Adrenal gland (tissue), 9 donors: ENCODE measurements at regions not wholly inside any gene's neighbourhood (a gene's known extent, or its start where the extent isn't known, plus 50 kb on each side); places are given as distances from the start of the nearest gene placed in this dataset.

Experiments used
- DNase-seq, 7 donors: peaks; one replicate each; pipeline ENCODE4 v3.0.0-alpha.2; 2019 to 2020
- H3K27ac ChIP-seq, 5 donors: fragments of 200-600 bp; sonication (generic) in 4 of 5; 1 replicate in 3 of 5; 2 replicates in 2 of 5; pipeline versions ENCODE4 v1.5.1 to v1.8.0; 2016 to 2020; ENCODE audit warnings: mild to moderate bottlenecking in 1 of 5
- H3K27me3 ChIP-seq: fragments of 200-600 bp; 2 replicates; pipeline ENCODE4 v1.8.0; 2021
- H3K36me3 ChIP-seq, 2 donors: fragments of 200-600 bp; replicated peaks in 1 of 2; 1 replicate in 1 of 2; 2 replicates in 1 of 2; pipeline versions ENCODE4 v1.5.1 to v1.8.0; 2018 to 2022
- H3K4me1 ChIP-seq, 2 donors: fragments of 200-600 bp; replicated peaks in 1 of 2; 1 replicate in 1 of 2; 2 replicates in 1 of 2; pipeline versions ENCODE4 v1.5.1 to v1.8.0; 2018 to 2021
- H3K4me3 ChIP-seq, 4 donors: fragments of 200-600 bp; sonication (generic) in 3 of 4; one replicate each; pipeline ENCODE4 v1.5.1; 2016 to 2018
- H3K9me3 ChIP-seq, 3 donors: fragments of 200-600 bp; sonication (generic) in 1 of 3; replicated peaks in 1 of 3; 1 replicate in 2 of 3; 2 replicates in 1 of 3; pipeline versions ENCODE4 v1.5.1 to v1.8.0; 2016 to 2021
- POLR2A ChIP-seq, 2 donors: fragments of 450-650 bp; IDR thresholded peaks; one replicate each; pipeline ENCODE4 v1.6.1; 2017; ENCODE audit warnings: antibody characterized with exemption in 2 of 2, mild to moderate bottlenecking in 2 of 2, moderate library complexity in 1 of 2
- WGBS, 4 donors: extraction: QIAGEN DNeasy Blood & Tissue Kit in 2 of 4; methylation state at CpG; one replicate each; pipeline versions ENCODE4 v1.1.5 to v1.1.7; 2013 to 2017; 5-methylcytosine and 5-hydroxymethylcytosine counted together
- intact Hi-C, 2 donors: fragments of 100-400 bp; cut with DNase I; formaldehyde crosslinking; loops; one replicate each; pipeline versions ENCODE4 v1.14.1 to v1.15.0; 2022 to 2023
- TF ChIP-seq, protein P1 (sequence below), 6 experiments: fragments of 450-650 bp in 4 of 6; fragments of 200-600 bp in 2 of 6; sonication (generic) in 1 of 6; IDR thresholded peaks; 1 replicate in 5 of 6; 2 replicates in 1 of 6; pipeline versions ENCODE4 v1.5.1 to v1.8.0; 2016 to 2021; ENCODE audit warnings: antibody characterized with exemption in 6 of 6, mild to moderate bottlenecking in 2 of 6, moderate library complexity in 1 of 6
- donor health status: healthy with polysubstance abuse.
- donor health status: Bipolar disorder and iron deficiency.
- donor health status: DM: yes; HTN: yes; CAD: no.
- donor health status: DM: no; HTN: no; CAD: no.
- donor health status: DM: no; HTN: no; CAD: no.

- 49 to 75% (median 50%) methylated on average over 5 of the region's 5 CpGs for WGBS, 4 donors
- DNase-seq: no peak
- no peaks in the 10 kb centered on the region for H3K36me3 ChIP-seq
- no peaks in the 10 kb centered on the region for H3K27me3 ChIP-seq
- intact Hi-C loops: no loop called here
- no peak overlapping the region for H3K27ac ChIP-seq
- H3K9me3 ChIP-seq: no peaks in the 10 kb centered on the region
- TF ChIP-seq POLR2A (IDR thresholded peaks at IDR 0.05): no peak
- TF ChIP-seq, protein P1, sequence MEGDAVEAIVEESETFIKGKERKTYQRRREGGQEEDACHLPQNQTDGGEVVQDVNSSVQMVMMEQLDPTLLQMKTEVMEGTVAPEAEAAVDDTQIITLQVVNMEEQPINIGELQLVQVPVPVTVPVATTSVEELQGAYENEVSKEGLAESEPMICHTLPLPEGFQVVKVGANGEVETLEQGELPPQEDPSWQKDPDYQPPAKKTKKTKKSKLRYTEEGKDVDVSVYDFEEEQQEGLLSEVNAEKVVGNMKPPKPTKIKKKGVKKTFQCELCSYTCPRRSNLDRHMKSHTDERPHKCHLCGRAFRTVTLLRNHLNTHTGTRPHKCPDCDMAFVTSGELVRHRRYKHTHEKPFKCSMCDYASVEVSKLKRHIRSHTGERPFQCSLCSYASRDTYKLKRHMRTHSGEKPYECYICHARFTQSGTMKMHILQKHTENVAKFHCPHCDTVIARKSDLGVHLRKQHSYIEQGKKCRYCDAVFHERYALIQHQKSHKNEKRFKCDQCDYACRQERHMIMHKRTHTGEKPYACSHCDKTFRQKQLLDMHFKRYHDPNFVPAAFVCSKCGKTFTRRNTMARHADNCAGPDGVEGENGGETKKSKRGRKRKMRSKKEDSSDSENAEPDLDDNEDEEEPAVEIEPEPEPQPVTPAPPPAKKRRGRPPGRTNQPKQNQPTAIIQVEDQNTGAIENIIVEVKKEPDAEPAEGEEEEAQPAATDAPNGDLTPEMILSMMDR (IDR thresholded peaks at IDR 0.05): no peak
- H3K4me1 ChIP-seq: no peaks in the 10 kb centered on the region
- no peak overlapping the region for H3K4me3 ChIP-seq
Measured at GRCh38 chr1:106325600-106325999, 730.9 kb upstream of the PRMT6 start.

- no peak overlapping the region for H3K4me3 ChIP-seq
- H3K4me1 ChIP-seq: no peaks in the 10 kb centered on the region
- H3K36me3 ChIP-seq: no peaks in the 10 kb centered on the region
- H3K27ac ChIP-seq: no peak overlapping the region
- H3K9me3 ChIP-seq: no peaks in the 10 kb centered on the region
- TF ChIP-seq, protein P1 (IDR thresholded peaks at IDR 0.05): no peak
- TF ChIP-seq POLR2A (IDR thresholded peaks at IDR 0.05): no peak
- 46 to 59% (median 51%) methylated on average over 4 of the region's 4 CpGs for WGBS, 4 donors
- no peaks in the 10 kb centered on the region for H3K27me3 ChIP-seq
- DNase-seq: no peak
- intact Hi-C loops: no loop called here
Measured at GRCh38 chr1:106344494-106344893, 712.0 kb upstream of the PRMT6 start.

DNA sequence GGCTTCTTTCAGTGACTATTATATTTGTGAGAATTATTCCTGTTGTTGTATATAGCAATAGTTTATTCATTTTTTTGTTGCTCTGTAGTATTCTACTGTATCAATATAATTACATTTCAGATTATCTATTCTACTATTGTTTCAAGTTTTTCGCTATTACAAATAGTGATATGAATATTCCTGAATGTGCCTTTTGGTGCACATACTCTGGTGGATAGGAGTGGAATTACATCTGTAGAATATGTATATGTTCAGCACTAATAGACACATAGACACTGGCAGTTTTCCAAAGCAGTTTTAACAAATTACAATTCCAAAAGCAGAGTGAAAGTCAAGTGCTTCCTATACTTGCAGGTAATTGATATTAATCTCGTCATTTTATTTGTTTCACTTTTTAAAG, 696.2 kb upstream of the PRMT6 start:
- Histone ChIP-seq H3K36me3 (no peaks in the 10 kb centered on the region), H3K4me1 (no peaks in the 10 kb centered on the region), H3K27me3 (no peaks in the 10 kb centered on the region), H3K4me3 (no peak overlapping the region), H3K27ac (no peak overlapping the region), H3K9me3 (peaks cover 0 to 5% (median 0%) of the 10 kb centered on the region in 3 donors)
- WGBS, 4 donors: 72 to 81% (median 75%) methylated on average over 2 of the region's 2 CpGs
- intact Hi-C loops: no loop called here
- no peak for TF ChIP-seq POLR2A (IDR thresholded peaks at IDR 0.05)
- TF ChIP-seq, protein P1 (IDR thresholded peaks at IDR 0.05): no peak
- no peak for DNase-seq

GRCh38 chr1:106366627-106367319, 689.7 kb upstream of the PRMT6 start:
- Histone ChIP-seq H3K36me3 (no peaks in the 10 kb centered on the region), H3K4me1 (no peaks in the 10 kb centered on the region), H3K27ac (no peak overlapping the region), H3K9me3 (no peaks in the 10 kb centered on the region), H3K27me3 (no peaks in the 10 kb centered on the region), H3K4me3 (no peak overlapping the region)
- no peak for DNase-seq
- intact Hi-C loops: no loop called here
- 55 to 62% (median 61%) methylated on average over 4 of the region's 4 CpGs for WGBS, 4 donors
- TF ChIP-seq POLR2A (IDR thresholded peaks at IDR 0.05): no peak
- TF ChIP-seq, protein P1 (IDR thresholded peaks at IDR 0.05): no peak
